GM13977 (cell line): ENCODE measurements at regions not wholly inside any gene's neighbourhood (a gene's known extent, or its start where the extent isn't known, plus 50 kb on each side); places are given as distances from the start of the nearest gene placed in this dataset.

Source experiments
- DNase-seq: peaks from one replicate; pipeline ENCODE4 v3.0.0; 2012; ENCODE audit warnings: low spot score
- CTCF ChIP-seq: IDR thresholded peaks from 2 replicates; pipeline ENCODE4 v1.5.1; 2012; ENCODE audit warnings: mild to moderate bottlenecking, control low read depth; ENCODE audit not compliant: insufficient read depth; ENCODE audit errors: extremely low read depth, missing control alignments
- in situ Hi-C: fragments of 300-500 bp; cut with MboI; formaldehyde crosslinking; loops from one replicate; pipeline ENCODE4 v1.12.0; 2022; ENCODE audit warnings: low sequenced_read_pairs, low pct_unique_long_range_greater_than_20kb, mixed read lengths, inconsistent platforms; ENCODE audit not compliant: unreplicated experiment

DNA sequence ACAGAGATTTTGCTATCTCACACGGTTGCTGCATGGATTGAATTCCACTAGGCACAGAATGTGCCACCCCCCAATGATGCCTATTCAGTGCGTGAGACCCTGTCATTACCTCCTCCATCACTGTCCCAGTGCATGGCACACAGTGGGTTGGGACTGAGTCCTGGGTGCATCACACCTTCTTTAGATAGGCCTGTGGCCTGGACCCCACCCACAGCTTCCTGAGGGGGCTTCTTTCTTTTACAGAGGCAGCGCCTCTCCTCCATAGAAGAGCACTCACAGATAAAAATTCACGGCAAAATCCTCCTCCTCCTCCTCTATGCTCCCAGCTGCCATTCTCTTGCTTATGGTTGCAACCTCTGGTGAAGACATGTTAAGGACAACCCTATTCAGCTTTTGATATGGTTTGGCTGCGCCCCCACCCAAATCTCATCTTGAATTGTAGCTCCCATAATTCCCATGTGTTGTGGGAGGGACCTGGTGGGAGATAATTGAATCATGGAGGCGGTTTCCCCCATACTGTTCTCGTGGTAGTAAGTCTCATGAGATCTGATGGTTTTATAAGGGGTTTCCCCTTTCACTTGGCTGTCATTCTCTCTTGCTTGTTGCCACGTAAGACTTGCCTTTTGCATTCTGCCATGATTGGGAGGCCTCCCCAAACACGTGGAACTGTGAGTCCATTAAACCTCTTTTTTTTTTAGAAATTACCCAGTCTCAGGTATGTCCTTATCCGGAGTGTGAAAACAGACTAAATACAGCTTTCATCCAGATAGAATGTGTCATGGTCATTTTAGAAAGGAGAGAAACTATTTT, 147.6 kb downstream of the KLF13 start:
- no peak for TF ChIP-seq CTCF
- no peak for DNase-seq
- in situ Hi-C loops, result no loop called here

- no peak for DNase-seq
- in situ Hi-C loops, result no loop called here
- TF ChIP-seq CTCF, result no peak
Observed at GRCh38 chr15:31476236-31476810, 149.7 kb downstream of the KLF13 start.

GRCh38 chr15:31476866-31477265, 150.2 kb downstream of the KLF13 start:
- in situ Hi-C loops, result no loop called here
- no peak for TF ChIP-seq CTCF
- DNase-seq, result no peak

DNA sequence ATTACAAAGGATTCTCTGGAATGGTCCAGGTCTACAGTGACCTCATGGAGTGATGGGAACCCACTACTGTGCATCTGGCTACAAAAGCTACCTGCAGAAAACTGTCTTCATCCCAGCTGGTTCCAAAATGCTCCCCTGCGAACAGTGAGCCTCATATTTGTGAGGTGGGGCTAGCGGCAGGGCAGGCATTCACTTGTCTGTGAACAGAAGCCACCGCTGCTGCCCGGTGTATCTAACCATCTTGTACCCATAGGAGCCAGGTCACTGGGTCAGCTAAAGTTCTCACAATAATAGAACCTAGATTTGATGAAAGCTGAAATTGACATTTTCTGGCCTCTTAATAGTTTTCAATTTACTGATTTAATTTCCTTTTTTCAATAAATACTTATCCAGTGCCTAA, 150.7 kb downstream of the KLF13 start:
- no peak for TF ChIP-seq CTCF
- in situ Hi-C loops, result no loop called here
- DNase-seq, result no peak

DNA sequence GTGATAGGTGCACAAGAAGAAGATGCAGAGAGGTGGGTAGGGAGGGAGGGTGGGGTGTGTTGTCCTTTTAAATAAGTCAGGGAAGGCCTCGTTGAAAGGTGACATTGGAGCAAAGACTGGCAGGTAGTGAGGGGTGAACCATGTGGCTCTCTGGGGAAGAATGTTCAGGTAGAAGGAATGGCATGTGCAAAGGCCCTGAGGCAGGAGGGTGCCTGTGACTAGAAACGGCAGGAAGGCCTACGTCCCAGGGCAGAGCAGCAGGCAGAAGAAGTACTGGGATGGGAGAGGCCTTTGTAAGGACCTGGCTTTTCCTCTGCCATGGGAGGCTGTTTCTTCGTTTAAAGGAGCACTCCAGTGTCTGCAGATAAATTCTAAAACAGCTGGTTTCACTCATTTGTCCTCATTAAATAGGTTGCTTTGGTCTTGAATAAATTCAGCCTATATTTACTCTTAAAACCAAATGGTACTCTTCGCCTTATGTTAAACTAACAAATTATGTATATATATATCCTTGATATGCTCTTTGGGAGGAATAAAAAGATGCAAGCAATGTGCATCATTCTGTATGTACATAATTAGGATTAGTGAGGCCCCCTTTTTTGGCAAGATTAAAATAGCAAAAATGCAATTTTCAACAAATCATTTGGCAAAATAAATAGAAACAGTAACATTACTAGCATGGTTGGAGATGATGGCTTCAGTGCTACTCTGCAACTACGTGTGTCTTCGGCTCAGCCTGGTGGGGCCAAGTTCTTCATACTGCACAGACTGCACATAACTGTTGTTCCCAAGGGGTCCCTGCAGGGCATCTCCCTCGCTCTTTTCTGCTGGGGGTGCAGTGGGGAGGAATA, 151.4 kb downstream of the KLF13 start:
- no peak for DNase-seq
- in situ Hi-C loops, result no loop called here
- no peak for TF ChIP-seq CTCF

- DNase-seq, result no peak
- in situ Hi-C loops, result no loop called here
Observed at GRCh38 chr15:31478702-31479221, 152.1 kb downstream of the KLF13 start.

More at GRCh38 chr15:31478702-31479221, 152.1 kb downstream of the KLF13 start:
- TF ChIP-seq CTCF, result no peak
